Smooth muscle cell (in vitro differentiated cells): ENCODE measurements at regions not wholly inside any gene's neighbourhood (a gene's known extent, or its start where the extent isn't known, plus 50 kb on each side); places are given as distances from the start of the nearest gene placed in this dataset.

ENCODE experiments used
- DNase-seq: peaks from one replicate; lab custom pipeline; 2025; ENCODE audit not compliant: unreplicated experiment; lab: John Stamatoyannopoulos, UW
- H2AFZ ChIP-seq: fragments of 200-600 bp; sonication (generic); 2 replicates; pipeline ENCODE4 v1.6.0; 2016; ENCODE audit warnings: antibody characterized with exemption, low read depth, mild to moderate bottlenecking
- H3F3A ChIP-seq: fragments of 200-600 bp; sonication (generic); 2 replicates; pipeline ENCODE4 v1.6.0; 2017; ENCODE audit warnings: antibody characterized with exemption, low read depth
- H3K27ac ChIP-seq: fragments of 200-600 bp; sonication (generic); 2 replicates; pipeline ENCODE4 v1.5.1; 2016; ENCODE audit warnings: low read depth, mild to moderate bottlenecking
- H3K27me3 ChIP-seq: fragments of 200-600 bp; sonication (generic); 2 replicates; pipeline ENCODE4 v1.6.1; 2016; ENCODE audit warnings: low read depth, mild to moderate bottlenecking
- H3K36me3 ChIP-seq: fragments of 200-600 bp; sonication (generic); 2 replicates; pipeline ENCODE4 v1.5.1; 2016; ENCODE audit warnings: low read depth
- H3K4me1 ChIP-seq: fragments of 200-600 bp; sonication (generic); 2 replicates; pipeline ENCODE4 v1.5.1; 2016; ENCODE audit warnings: low read depth
- H3K4me2 ChIP-seq: fragments of 200-600 bp; sonication (generic); 2 replicates; pipeline ENCODE4 v1.6.0; 2016; ENCODE audit warnings: mild to moderate bottlenecking
- H3K4me3 ChIP-seq: fragments of 200-600 bp; sonication (generic); 2 replicates; pipeline ENCODE4 v1.5.1; 2016; ENCODE audit warnings: mild to moderate bottlenecking
- H3K79me2 ChIP-seq: fragments of 200-600 bp; sonication (generic); 2 replicates; pipeline ENCODE4 v1.6.0; 2016; ENCODE audit warnings: low read depth, mild to moderate bottlenecking
- H3K9ac ChIP-seq: fragments of 200-600 bp; sonication (generic); 2 replicates; pipeline ENCODE4 v1.6.0; 2016; ENCODE audit warnings: low read depth
- H3K9me3 ChIP-seq: fragments of 200-600 bp; sonication (generic); replicated peaks from 2 replicates; pipeline ENCODE4 v1.5.1; 2016; ENCODE audit warnings: low read depth
- H4K20me1 ChIP-seq: fragments of 200-600 bp; sonication (generic); 2 replicates; pipeline ENCODE4 v1.6.0; 2016; ENCODE audit warnings: low read depth
- WGBS: methylation state at CpG from one replicate; pipeline ENCODE4 v1.1.7; 2016; ENCODE audit warnings: low lambda C conversion rate; 5-methylcytosine and 5-hydroxymethylcytosine counted together
- TF ChIP-seq, protein P1 (sequence below): fragments of 200-600 bp; sonication (generic); IDR thresholded peaks from 2 replicates; pipeline ENCODE4 v1.5.1; 2017; ENCODE audit warnings: borderline replicate concordance, mild to moderate bottlenecking, antibody characterized with exemption; ENCODE audit not compliant: insufficient read depth, poor library complexity, severe bottlenecking

- no peak for DNase-seq
- no peak overlapping the region for H3K4me2 ChIP-seq
Measured at GRCh38 chr10:89846281-89846630, 144.9 kb downstream of the KIF20B start.

GRCh38 chr10:89846786-89847185 is 145.4 kb downstream of the KIF20B start:
- WGBS, result 85% methylated on average over 1 of the region's 1 CpG

More at GRCh38 chr10:89846281-89846630, 144.9 kb downstream of the KIF20B start:
- H4K20me1 ChIP-seq, result no peaks in the 10 kb centered on the region
- H3K9me3 ChIP-seq, result no peaks in the 10 kb centered on the region
- H3K27me3 ChIP-seq, result no peaks in the 10 kb centered on the region
- H3K79me2 ChIP-seq, result no peaks in the 10 kb centered on the region
- H2AFZ ChIP-seq, result no peak overlapping the region
- TF ChIP-seq, protein P1, sequence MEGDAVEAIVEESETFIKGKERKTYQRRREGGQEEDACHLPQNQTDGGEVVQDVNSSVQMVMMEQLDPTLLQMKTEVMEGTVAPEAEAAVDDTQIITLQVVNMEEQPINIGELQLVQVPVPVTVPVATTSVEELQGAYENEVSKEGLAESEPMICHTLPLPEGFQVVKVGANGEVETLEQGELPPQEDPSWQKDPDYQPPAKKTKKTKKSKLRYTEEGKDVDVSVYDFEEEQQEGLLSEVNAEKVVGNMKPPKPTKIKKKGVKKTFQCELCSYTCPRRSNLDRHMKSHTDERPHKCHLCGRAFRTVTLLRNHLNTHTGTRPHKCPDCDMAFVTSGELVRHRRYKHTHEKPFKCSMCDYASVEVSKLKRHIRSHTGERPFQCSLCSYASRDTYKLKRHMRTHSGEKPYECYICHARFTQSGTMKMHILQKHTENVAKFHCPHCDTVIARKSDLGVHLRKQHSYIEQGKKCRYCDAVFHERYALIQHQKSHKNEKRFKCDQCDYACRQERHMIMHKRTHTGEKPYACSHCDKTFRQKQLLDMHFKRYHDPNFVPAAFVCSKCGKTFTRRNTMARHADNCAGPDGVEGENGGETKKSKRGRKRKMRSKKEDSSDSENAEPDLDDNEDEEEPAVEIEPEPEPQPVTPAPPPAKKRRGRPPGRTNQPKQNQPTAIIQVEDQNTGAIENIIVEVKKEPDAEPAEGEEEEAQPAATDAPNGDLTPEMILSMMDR, result no peak
- H3K4me1 ChIP-seq, result no peaks in the 10 kb centered on the region
- no peaks in the 10 kb centered on the region for H3F3A ChIP-seq
- H3K27ac ChIP-seq, result no peak overlapping the region
- H3K36me3 ChIP-seq, result no peaks in the 10 kb centered on the region
- H3K9ac ChIP-seq, result no peak overlapping the region
- no peak overlapping the region for H3K4me3 ChIP-seq

GRCh38 chr10:89852872-89853271 is 151.5 kb downstream of the KIF20B start:
- TF ChIP-seq, protein P1, result no peak
- H3F3A ChIP-seq, result no peaks in the 10 kb centered on the region
- no peaks in the 10 kb centered on the region for H3K79me2 ChIP-seq
- no peak overlapping the region for H3K4me3 ChIP-seq
- 93% methylated on average over 5 of the region's 5 CpGs for WGBS
- H3K36me3 ChIP-seq, result no peaks in the 10 kb centered on the region
- H3K27me3 ChIP-seq, result no peaks in the 10 kb centered on the region
- no peaks in the 10 kb centered on the region for H3K4me1 ChIP-seq
- no peaks in the 10 kb centered on the region for H4K20me1 ChIP-seq
- H3K4me2 ChIP-seq, result no peak overlapping the region
- no peaks in the 10 kb centered on the region for H3K9me3 ChIP-seq
- no peak for DNase-seq
- no peak overlapping the region for H2AFZ ChIP-seq
- H3K9ac ChIP-seq, result no peak overlapping the region
- no peak overlapping the region for H3K27ac ChIP-seq

More at GRCh38 chr10:89846786-89847185, 145.4 kb downstream of the KIF20B start:
- Histone ChIP-seq H3K4me2 (no peak overlapping the region), H3K79me2 (no peaks in the 10 kb centered on the region), H3K27me3 (no peaks in the 10 kb centered on the region), H3K36me3 (no peaks in the 10 kb centered on the region), H3K9ac (no peak overlapping the region), H3K4me3 (no peak overlapping the region), H4K20me1 (no peaks in the 10 kb centered on the region), H2AFZ (no peak overlapping the region), H3K27ac (no peak overlapping the region), H3K9me3 (no peaks in the 10 kb centered on the region), H3F3A (no peaks in the 10 kb centered on the region), H3K4me1 (no peaks in the 10 kb centered on the region)
- DNase-seq, result no peak
- TF ChIP-seq, protein P1, result no peak

- Histone ChIP-seq H3K9ac (no peak overlapping the region), H3F3A (no peaks in the 10 kb centered on the region), H4K20me1 (no peaks in the 10 kb centered on the region), H3K27me3 (no peaks in the 10 kb centered on the region), H2AFZ (no peak overlapping the region), H3K4me3 (no peak overlapping the region), H3K36me3 (no peaks in the 10 kb centered on the region), H3K9me3 (no peaks in the 10 kb centered on the region), H3K79me2 (no peaks in the 10 kb centered on the region), H3K27ac (no peak overlapping the region), H3K4me1 (no peaks in the 10 kb centered on the region), H3K4me2 (no peak overlapping the region)
- WGBS, result 62% methylated on average over 18 of the region's 18 CpGs
- no peak for DNase-seq
- TF ChIP-seq, protein P1, result peak; percentile 25
Measured at GRCh38 chr10:89853781-89854191, 152.4 kb downstream of the KIF20B start.
